IMR-90 (cell line): ENCODE measurements at regions not wholly inside any gene's neighbourhood (a gene's known extent, or its start where the extent isn't known, plus 50 kb on each side); places are given as distances from the start of the nearest gene placed in this dataset.

Experiments
- ATAC-seq: fragments of 200-7000 bp; cut with Tn5 transposase; 2 replicates; pipeline ENCODE4 v1.9.1; 2020; ENCODE audit warnings: low read depth, mild to moderate bottlenecking, moderate library complexity
- BruUV-seq: library from RNA; stranded (reverse); fragments of 400-500 nt; replicated peaks from 2 replicates; lab custom pipeline; 2021; lab: Mats Ljungman, UMichigan
- CTCF ChIA-PET: fragments of 300-600 bp; formaldehyde crosslinking; extraction: SDS; loops from one replicate; lab custom pipeline; 2021; ENCODE audit warnings: antibody characterized with exemption; lab: Yijun Ruan, JAX
- POLR2A ChIA-PET: fragments of 300-600 bp; sonication (Branson Sonifier 250); formaldehyde crosslinking; loops from one replicate; lab custom pipeline; 2022; ENCODE audit warnings: antibody characterized with exemption; ENCODE audit not compliant: unreplicated experiment; lab: Charles Lee
- DNase-seq: peaks from one replicate; pipeline ENCODE4 v3.0.0; 2013
- H2AFZ ChIP-seq: replicated peaks from 2 replicates; pipeline ENCODE3; 2013; ENCODE audit warnings: low read length, mild to moderate bottlenecking; ENCODE audit not compliant: poor library complexity
- H2AK5ac ChIP-seq: 2 replicates; pipeline ENCODE4 v1.6.1; 2013; ENCODE audit warnings: low read depth, low read length, inconsistent platforms
- H2AK9ac ChIP-seq: replicated peaks from 2 replicates; pipeline ENCODE3; 2013; ENCODE audit warnings: mild to moderate bottlenecking, low read depth, low read length, moderate library complexity; ENCODE audit not compliant: poor library complexity
- H2BK120ac ChIP-seq: 2 replicates; pipeline ENCODE4 v1.6.1; 2013; ENCODE audit warnings: low read depth, low read length, inconsistent platforms
- H2BK15ac ChIP-seq: 3 replicates; pipeline ENCODE4 v1.6.1; 2013; ENCODE audit warnings: low read depth, low read length, inconsistent platforms
- H2BK20ac ChIP-seq: 2 replicates; pipeline ENCODE4 v1.6.1; 2013; ENCODE audit warnings: low read depth, mild to moderate bottlenecking, inconsistent platforms, low read length, moderate library complexity
- H2BK5ac ChIP-seq: 2 replicates; pipeline ENCODE4 v1.6.1; 2013; ENCODE audit warnings: mild to moderate bottlenecking, low read depth, low read length, inconsistent platforms; ENCODE audit not compliant: poor library complexity, severe bottlenecking
- H3K14ac ChIP-seq: replicated peaks from 2 replicates; pipeline ENCODE4 v1.6.1; 2013; ENCODE audit warnings: low read depth, low read length, inconsistent platforms
- H3K18ac ChIP-seq: 2 replicates; pipeline ENCODE4 v1.6.1; 2013; ENCODE audit warnings: low read depth, low read length, control low read depth
- H3K23ac ChIP-seq: 2 replicates; pipeline ENCODE4 v1.6.1; 2013; ENCODE audit warnings: low read depth, low read length, inconsistent platforms
- H3K27ac ChIP-seq: 2 replicates; pipeline ENCODE4 v1.5.1; 2013; ENCODE audit warnings: mild to moderate bottlenecking, control low read depth, low read length; ENCODE audit not compliant: insufficient read depth
- H3K27me3 ChIP-seq: 2 replicates; pipeline ENCODE4 v1.6.1; 2013; ENCODE audit warnings: low read length; ENCODE audit not compliant: control insufficient read depth, insufficient read depth
- H3K36me3 ChIP-seq: 2 replicates; pipeline ENCODE4 v1.6.1; 2013; ENCODE audit warnings: low read length, mixed read lengths; ENCODE audit not compliant: control insufficient read depth, insufficient read depth
- H3K4ac ChIP-seq: 2 replicates; pipeline ENCODE4 v1.6.1; 2013; ENCODE audit warnings: low read depth, low read length, inconsistent platforms
- H3K4me1 ChIP-seq: 2 replicates; pipeline ENCODE4 v1.6.1; 2013; ENCODE audit warnings: low read length, mixed read lengths; ENCODE audit not compliant: control insufficient read depth, insufficient read depth
- H3K4me2 ChIP-seq: 2 replicates; pipeline ENCODE4 v1.6.1; 2013; ENCODE audit warnings: low read depth, mild to moderate bottlenecking, control low read depth, low read length, moderate library complexity
- H3K4me3 ChIP-seq: 2 replicates; pipeline ENCODE4 v1.5.1; 2013; ENCODE audit warnings: low read depth, mild to moderate bottlenecking, control low read depth, low read length, moderate library complexity; ENCODE audit not compliant: insufficient read depth
- H3K56ac ChIP-seq: 2 replicates; pipeline ENCODE4 v1.6.1; 2013; ENCODE audit warnings: low read length, inconsistent platforms; ENCODE audit not compliant: insufficient read depth; ENCODE audit errors: extremely low read depth
- H3K79me1 ChIP-seq, 2 experiments: 2 replicates each; pipeline ENCODE4 v1.6.1; 2013; ENCODE audit warnings: low read length in 2 of 2, inconsistent platforms in 1 of 2, low read depth in 1 of 2
- H3K9ac ChIP-seq: 2 replicates; pipeline ENCODE4 v1.6.1; 2013; ENCODE audit warnings: low read depth, low read length, control low read depth
- H3K9me1 ChIP-seq: 2 replicates; pipeline ENCODE4 v1.6.1; 2013; ENCODE audit warnings: low read length, inconsistent platforms; ENCODE audit not compliant: insufficient read depth
- H3K9me3 ChIP-seq: 2 replicates; pipeline ENCODE4 v1.6.1; 2013; ENCODE audit warnings: low read length; ENCODE audit not compliant: control insufficient read depth, insufficient read depth
- H4K20me1 ChIP-seq: 2 replicates; pipeline ENCODE4 v1.6.1; 2013; ENCODE audit warnings: low read length, inconsistent platforms; ENCODE audit not compliant: insufficient read depth
- H4K5ac ChIP-seq: 2 replicates; pipeline ENCODE4 v1.6.1; 2013; ENCODE audit warnings: mild to moderate bottlenecking, low read depth, low read length, control low read depth
- H4K8ac ChIP-seq, 2 experiments: 2 replicates each; pipeline ENCODE4 v1.6.1; 2013; ENCODE audit warnings: low read depth in 2 of 2, low read length in 2 of 2, control low read depth in 1 of 2, inconsistent platforms in 1 of 2
- H4K91ac ChIP-seq: 2 replicates; pipeline ENCODE4 v1.6.1; 2013; ENCODE audit warnings: low read depth, low read length, inconsistent platforms; ENCODE audit not compliant: insufficient read depth
- POLR2A ChIP-seq: IDR thresholded peaks from 2 replicates; pipeline ENCODE4 v1.6.1; 2012; ENCODE audit warnings: mild to moderate bottlenecking, low read depth, low read length
- WGBS, 2 experiments: methylation state at CpG; one replicate each; pipeline versions ENCODE4 v1.1.5 to v1.1.7; 2013; ENCODE audit warnings: missing lambda C conversion rate in 2 of 2; ENCODE audit not compliant: insufficient read length in 1 of 2; ENCODE audit errors: extremely low coverage in 2 of 2; 5-methylcytosine and 5-hydroxymethylcytosine counted together
- dilution Hi-C: fragments of 300-500 bp; cut with HindIII; formaldehyde crosslinking; loops from one replicate; pipeline ENCODE4 v1.14.3; 2018; ENCODE audit warnings: low sequenced_read_pairs; ENCODE audit not compliant: unreplicated experiment
- in situ Hi-C: fragments of 300-500 bp; cut with MboI; formaldehyde crosslinking; loops from 3 replicates; pipeline ENCODE4 v1.14.3; 2019; ENCODE audit warnings: low sequenced_read_pairs, inconsistent platforms, mixed read lengths
- intact Hi-C: fragments of 100-400 bp; cut with micrococcal nuclease; formaldehyde crosslinking; loops from 2 replicates; pipeline ENCODE4 v1.10.0; 2022

GRCh38 chr2:186199029-186199428, 287.0 kb upstream of the ZC3H15 start:
- H3K18ac ChIP-seq = no peak overlapping the region
- no peak overlapping the region for H4K91ac ChIP-seq
- H3K14ac ChIP-seq = no peak overlapping the region
- no peaks in the 10 kb centered on the region for H3K9me1 ChIP-seq
- no peak overlapping the region for H2AFZ ChIP-seq
- no peaks in the 10 kb centered on the region for H3K4me1 ChIP-seq
- H2AK5ac ChIP-seq = no peak overlapping the region
- no peak for DNase-seq
- H3K9me3 ChIP-seq = no peaks in the 10 kb centered on the region
- H3K27me3 ChIP-seq = no peaks in the 10 kb centered on the region
- H4K8ac ChIP-seq = no peak overlapping the region
- dilution Hi-C loops (no loop called here), intact Hi-C loops (no loop called here), in situ Hi-C loops (no loop called here)
- no CpG with 5 or more reads among the region's 1 CpG for WGBS, 2 experiments
- CTCF ChIA-PET = no interaction called here
- POLR2A ChIA-PET = no interaction called here
- H2BK120ac ChIP-seq = no peak overlapping the region
- H4K5ac ChIP-seq = no peak overlapping the region
- TF ChIP-seq POLR2A = no peak
- no peaks in the 10 kb centered on the region for H3K36me3 ChIP-seq
- H3K4me2 ChIP-seq = no peak overlapping the region
- no peak overlapping the region for H3K56ac ChIP-seq
- H2BK5ac ChIP-seq = no peak overlapping the region
- H2AK9ac ChIP-seq = no peak overlapping the region
- H3K79me1 ChIP-seq = no peaks in the 10 kb centered on the region
- no peak for ATAC-seq
- no peak overlapping the region for H3K23ac ChIP-seq
- H2BK15ac ChIP-seq = no peak overlapping the region
- no peak overlapping the region for H2BK20ac ChIP-seq
- H3K9ac ChIP-seq = no peak overlapping the region
- no TSS peak for BruUV-seq
- H3K4me3 ChIP-seq = no peak overlapping the region
- H3K4ac ChIP-seq = no peak overlapping the region
- no peaks in the 10 kb centered on the region for H4K20me1 ChIP-seq
- no peak overlapping the region for H3K27ac ChIP-seq
